ENCODE measurements at regions not wholly inside any gene's neighbourhood (a gene's known extent, or its start where the extent isn't known, plus 50 kb on each side); places are given as distances from the start of the nearest gene placed in this dataset.

DNA sequence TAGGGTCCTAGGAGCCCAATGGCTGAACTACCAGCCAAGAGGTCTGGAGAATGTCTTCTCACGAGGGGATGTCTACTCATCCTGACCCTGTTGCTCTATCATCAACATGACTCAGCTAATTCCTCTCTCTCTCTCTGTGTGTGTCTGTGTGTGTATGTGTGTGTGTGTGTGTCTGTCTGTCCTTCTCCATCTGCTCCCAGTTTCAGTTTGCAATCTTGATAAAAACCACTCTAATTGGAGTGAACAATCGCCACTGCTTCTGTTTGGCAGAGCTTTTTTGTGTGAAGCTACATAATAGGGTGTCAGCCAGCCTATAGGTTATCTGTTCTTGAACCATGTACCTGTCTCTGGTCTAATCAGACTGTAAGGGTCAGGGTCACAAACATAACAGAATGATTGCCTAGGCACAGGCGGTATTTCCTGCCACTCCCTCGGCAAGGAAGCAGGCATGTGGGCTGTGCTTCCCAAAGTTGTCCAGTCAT, 219.8 kb downstream of the SH3BP4 start:
- peak; percentile 66 to 89 for DNase-seq (ENCODE audit: low read depth in 2 of 2)
- TF ChIP-seq, protein P1, sequence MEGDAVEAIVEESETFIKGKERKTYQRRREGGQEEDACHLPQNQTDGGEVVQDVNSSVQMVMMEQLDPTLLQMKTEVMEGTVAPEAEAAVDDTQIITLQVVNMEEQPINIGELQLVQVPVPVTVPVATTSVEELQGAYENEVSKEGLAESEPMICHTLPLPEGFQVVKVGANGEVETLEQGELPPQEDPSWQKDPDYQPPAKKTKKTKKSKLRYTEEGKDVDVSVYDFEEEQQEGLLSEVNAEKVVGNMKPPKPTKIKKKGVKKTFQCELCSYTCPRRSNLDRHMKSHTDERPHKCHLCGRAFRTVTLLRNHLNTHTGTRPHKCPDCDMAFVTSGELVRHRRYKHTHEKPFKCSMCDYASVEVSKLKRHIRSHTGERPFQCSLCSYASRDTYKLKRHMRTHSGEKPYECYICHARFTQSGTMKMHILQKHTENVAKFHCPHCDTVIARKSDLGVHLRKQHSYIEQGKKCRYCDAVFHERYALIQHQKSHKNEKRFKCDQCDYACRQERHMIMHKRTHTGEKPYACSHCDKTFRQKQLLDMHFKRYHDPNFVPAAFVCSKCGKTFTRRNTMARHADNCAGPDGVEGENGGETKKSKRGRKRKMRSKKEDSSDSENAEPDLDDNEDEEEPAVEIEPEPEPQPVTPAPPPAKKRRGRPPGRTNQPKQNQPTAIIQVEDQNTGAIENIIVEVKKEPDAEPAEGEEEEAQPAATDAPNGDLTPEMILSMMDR (IDR thresholded peaks at IDR 0.05; ENCODE audit: low read depth, low read length) = no peak
- no peak overlapping the region for H3K4me3 ChIP-seq (replicated peaks in 1 of 2; ENCODE audit: low read depth in 2 of 2, low read length in 2 of 2)

DNA sequence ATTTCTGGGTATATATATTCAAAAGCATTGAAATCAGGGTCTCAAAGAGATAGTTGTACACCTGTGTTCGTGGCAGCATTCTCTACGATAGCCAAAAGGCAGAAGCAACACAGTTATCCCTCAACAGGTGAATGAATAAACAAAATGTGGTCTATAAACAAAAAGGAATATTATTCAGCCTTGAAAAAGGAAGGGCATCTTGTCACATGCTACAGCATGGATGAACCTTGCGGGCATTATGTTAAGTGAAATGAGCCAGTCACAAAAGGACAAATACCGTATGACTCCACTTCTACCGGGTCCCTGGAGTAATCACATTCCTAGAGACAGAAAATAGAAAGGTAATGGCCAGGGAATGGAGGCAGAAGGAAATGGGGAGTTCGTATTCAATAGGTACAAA, 228.8 kb downstream of the SH3BP4 start:
- TF ChIP-seq, protein P1 (IDR thresholded peaks at IDR 0.05; ENCODE audit: low read depth, low read length) = no peak
- H3K4me3 ChIP-seq (replicated peaks in 1 of 2; ENCODE audit: low read depth in 2 of 2, low read length in 2 of 2) = no peak overlapping the region
- DNase-seq (ENCODE audit: low read depth in 2 of 2) = no peak

DNA sequence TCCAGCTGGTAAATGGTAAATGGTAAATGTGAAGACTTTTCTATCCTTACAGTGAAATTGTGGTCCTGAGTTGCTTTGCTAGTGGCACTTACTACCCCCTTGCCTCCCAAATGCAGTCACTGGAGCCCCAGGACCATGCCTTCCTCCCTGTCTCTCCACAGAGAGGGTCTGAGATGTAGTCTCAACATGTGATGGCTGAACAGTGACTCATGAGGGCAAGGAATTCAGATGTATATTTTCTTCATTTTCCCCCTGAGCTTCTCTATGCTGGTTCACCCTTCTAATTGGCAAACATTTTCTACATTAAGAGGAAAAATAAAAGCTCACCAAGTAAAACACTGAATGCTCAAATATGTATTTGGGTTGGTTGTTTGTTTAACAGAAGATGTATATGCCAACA, 232.0 kb downstream of the SH3BP4 start:
- TF ChIP-seq, protein P1 (IDR thresholded peaks at IDR 0.05; ENCODE audit: low read depth, low read length) = no peak
- no peak for DNase-seq (ENCODE audit: low read depth in 2 of 2)
- H3K4me3 ChIP-seq (replicated peaks in 1 of 2; ENCODE audit: low read depth in 2 of 2, low read length in 2 of 2) = no peak overlapping the region

DNA sequence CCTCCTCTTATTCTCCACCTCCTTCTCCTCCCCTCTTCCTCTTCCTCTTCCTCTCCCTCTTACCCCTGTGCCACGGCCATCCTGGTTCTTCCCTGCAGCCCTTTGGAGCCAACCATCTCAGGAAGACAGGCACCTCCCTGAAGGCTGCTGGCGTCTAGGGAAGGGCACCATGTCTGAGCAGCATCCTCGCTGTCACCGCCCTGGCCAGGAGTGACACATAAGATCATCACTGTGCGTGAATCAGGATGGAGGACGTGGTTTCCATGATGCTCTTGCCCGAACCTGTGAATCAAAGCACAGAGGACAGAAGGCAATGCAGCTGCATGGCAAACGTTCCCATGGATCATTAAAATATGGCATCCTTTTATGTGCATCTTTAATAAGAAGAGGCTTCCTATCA, 236.0 kb downstream of the SH3BP4 start:
- no peak overlapping the region for H3K4me3 ChIP-seq (replicated peaks in 1 of 2; ENCODE audit: low read depth in 2 of 2, low read length in 2 of 2)
- TF ChIP-seq, protein P1 (IDR thresholded peaks at IDR 0.05; ENCODE audit: low read depth, low read length) = no peak
- no peak for DNase-seq (ENCODE audit: low read depth in 2 of 2)

DNA sequence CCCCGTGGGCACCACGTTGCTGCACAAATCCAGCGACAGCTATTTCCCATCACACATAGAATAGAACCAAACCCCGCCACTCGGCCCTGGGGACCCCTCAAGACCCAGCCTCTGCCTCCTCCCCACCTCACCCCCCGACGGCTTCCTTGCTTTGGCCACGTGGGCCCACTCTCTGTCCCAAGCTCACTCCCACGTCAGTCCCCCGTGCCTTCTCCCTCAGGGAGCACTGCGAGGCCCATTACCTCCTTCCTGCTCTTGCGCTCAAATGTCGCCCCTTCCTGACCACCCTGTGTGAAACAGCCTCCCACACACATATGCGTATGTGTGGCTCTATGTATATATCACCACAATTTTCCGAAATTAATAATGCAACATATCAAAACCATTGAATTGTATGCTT, 239.7 kb downstream of the SH3BP4 start:
- TF ChIP-seq, protein P1 (IDR thresholded peaks at IDR 0.05; ENCODE audit: low read depth, low read length) = no peak
- H3K4me3 ChIP-seq (replicated peaks in 1 of 2; ENCODE audit: low read depth in 2 of 2, low read length in 2 of 2) = no peak overlapping the region
- DNase-seq (ENCODE audit: low read depth in 2 of 2) = no peak

DNA sequence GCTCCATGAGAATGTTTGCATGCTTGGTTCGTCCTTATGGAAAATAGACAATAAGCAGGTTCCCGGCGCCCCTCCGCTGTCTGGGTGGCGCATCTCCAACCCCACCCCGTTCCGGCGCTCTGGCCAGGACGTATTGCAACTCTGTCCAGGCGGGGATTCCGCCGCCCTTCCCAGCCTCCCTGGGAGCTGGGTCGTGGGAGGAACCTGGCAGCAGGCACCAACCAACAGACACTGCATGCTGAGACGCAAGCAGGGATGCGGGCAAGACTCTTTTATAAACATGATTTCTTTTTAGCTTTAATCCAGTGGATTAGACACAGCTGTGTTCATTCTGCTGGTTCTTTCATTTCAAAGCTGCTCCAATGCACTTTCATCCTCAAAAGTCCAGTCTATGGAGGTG, 240.2 kb downstream of the SH3BP4 start:
- DNase-seq (ENCODE audit: low read depth in 2 of 2) = peak in 1 of 2 donors; percentile 12
- TF ChIP-seq, protein P1 (IDR thresholded peaks at IDR 0.05; ENCODE audit: low read depth, low read length) = no peak
- H3K4me3 ChIP-seq (replicated peaks in 1 of 2; ENCODE audit: low read depth in 2 of 2, low read length in 2 of 2) = peak overlapping the region in 1 of 2 donors; percentile 32

DNA sequence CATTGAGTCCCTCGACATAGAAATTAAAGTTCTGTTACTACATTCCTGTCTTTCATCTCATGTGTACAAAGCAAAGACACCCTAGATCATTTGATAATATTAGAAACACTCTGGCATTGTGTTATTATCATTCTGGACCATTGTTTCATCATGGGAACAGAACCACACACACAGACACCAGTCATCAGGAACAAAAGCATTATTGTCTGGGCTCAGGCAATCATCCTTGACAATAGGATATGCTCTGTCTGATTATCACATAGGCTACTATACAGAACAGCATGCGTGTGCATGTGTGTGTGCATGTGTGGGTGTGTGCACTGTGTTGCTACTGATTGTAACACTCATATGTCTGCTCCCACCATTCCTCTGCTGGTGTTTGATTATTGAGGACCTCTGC, 242.5 kb downstream of the SH3BP4 start:
- H3K4me3 ChIP-seq (replicated peaks in 1 of 2; ENCODE audit: low read depth in 2 of 2, low read length in 2 of 2) = no peak overlapping the region
- DNase-seq (ENCODE audit: low read depth in 2 of 2) = no peak

More for the DNA sequence above, 242.5 kb downstream of the SH3BP4 start:
- TF ChIP-seq, protein P1 (IDR thresholded peaks at IDR 0.05; ENCODE audit: low read depth, low read length) = no peak

Data from cardiac fibroblast (primary cell).